Breast epithelium (tissue), 3 donors: ENCODE measurements at regions not wholly inside any gene's neighbourhood (a gene's known extent, or its start where the extent isn't known, plus 50 kb on each side); places are given as distances from the start of the nearest gene placed in this dataset.

Experiments used
- POLR2A ChIP-seq: fragments of 450-650 bp; IDR thresholded peaks from one replicate; pipeline ENCODE4 v1.6.1; 2016; ENCODE audit warnings: antibody characterized with exemption, mild to moderate bottlenecking, moderate library complexity
- TF ChIP-seq, protein P1 (sequence below), 3 donors: fragments of 450-650 bp; IDR thresholded peaks; one replicate each; pipeline ENCODE4 v1.5.1; 2016 to 2017; ENCODE audit warnings: antibody characterized with exemption in 3 of 3, mild to moderate bottlenecking in 3 of 3, moderate library complexity in 3 of 3

DNA sequence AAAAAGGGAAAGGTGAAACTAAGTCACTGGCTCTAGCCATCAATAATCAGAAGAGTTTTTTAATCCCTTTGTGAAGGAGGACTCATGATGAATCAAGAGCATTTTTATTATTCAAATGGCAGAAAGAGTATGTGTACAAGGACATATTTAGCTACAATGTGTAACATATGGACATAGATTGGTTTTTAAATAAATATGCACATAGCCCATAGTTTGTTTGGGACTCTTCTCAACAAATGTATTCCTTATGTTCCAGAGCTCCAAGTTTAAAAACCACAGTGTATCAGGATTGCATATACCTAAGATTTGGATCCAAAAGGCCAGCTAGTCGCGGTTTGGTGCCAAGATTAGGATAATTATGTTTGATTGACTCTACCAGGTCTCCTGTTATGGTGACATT lies 104.2 kb downstream of the C12orf50 start:
- TF ChIP-seq, protein P1, sequence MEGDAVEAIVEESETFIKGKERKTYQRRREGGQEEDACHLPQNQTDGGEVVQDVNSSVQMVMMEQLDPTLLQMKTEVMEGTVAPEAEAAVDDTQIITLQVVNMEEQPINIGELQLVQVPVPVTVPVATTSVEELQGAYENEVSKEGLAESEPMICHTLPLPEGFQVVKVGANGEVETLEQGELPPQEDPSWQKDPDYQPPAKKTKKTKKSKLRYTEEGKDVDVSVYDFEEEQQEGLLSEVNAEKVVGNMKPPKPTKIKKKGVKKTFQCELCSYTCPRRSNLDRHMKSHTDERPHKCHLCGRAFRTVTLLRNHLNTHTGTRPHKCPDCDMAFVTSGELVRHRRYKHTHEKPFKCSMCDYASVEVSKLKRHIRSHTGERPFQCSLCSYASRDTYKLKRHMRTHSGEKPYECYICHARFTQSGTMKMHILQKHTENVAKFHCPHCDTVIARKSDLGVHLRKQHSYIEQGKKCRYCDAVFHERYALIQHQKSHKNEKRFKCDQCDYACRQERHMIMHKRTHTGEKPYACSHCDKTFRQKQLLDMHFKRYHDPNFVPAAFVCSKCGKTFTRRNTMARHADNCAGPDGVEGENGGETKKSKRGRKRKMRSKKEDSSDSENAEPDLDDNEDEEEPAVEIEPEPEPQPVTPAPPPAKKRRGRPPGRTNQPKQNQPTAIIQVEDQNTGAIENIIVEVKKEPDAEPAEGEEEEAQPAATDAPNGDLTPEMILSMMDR (IDR thresholded peaks at IDR 0.05) = no peak
- TF ChIP-seq POLR2A = no peak
